ENCODE measurements at regions not wholly inside any gene's neighbourhood (a gene's known extent, or its start where the extent isn't known, plus 50 kb on each side); places are given as distances from the start of the nearest gene placed in this dataset.

- TF ChIP-seq CTCF (IDR thresholded peaks at IDR 0.05) (no peak), EZH2 (IDR thresholded peaks at IDR 0.05; ENCODE audit: borderline replicate concordance, insufficient read depth, low read depth, low read length, poor library complexity, severe bottlenecking) (no peak)
- H3K36me3 ChIP-seq (replicated peaks in 1 of 2; ENCODE audit: control extremely low read depth in 1 of 2, control insufficient read depth in 1 of 2, extremely low read depth in 1 of 2, insufficient read depth in 2 of 2, low read length in 1 of 2) = no peaks in the 10 kb centered on the region
- Mint-ChIP-seq H3K4me1 (no peaks in the 10 kb centered on the region), H3K9me3 (ENCODE audit: insufficient read depth) (no peaks in the 10 kb centered on the region), H3K27ac (no peak overlapping the region), H3K4me3 (no peak overlapping the region), H3K27me3 (no peaks in the 10 kb centered on the region)
- DNase-seq (no peak), ATAC-seq (ENCODE audit: low read depth) (no peak)
- H3K27me3 ChIP-seq (replicated peaks in 1 of 4; ENCODE audit: control extremely low read depth in 1 of 4, control insufficient read depth in 3 of 4, insufficient read depth in 4 of 4, low read length in 3 of 4) = no peaks in the 10 kb centered on the region
- ChIA-PET CTCF (no interaction called here), POLR2A (no interaction called here)
- no peak overlapping the region for H3K27ac ChIP-seq (ENCODE audit: low read length in 2 of 2)
- no CpG with 5 or more reads among the region's 1 CpG for WGBS (ENCODE audit: insufficient coverage)
- H2AFZ ChIP-seq (ENCODE audit: insufficient read depth, low read depth, low read length, poor library complexity, severe bottlenecking) = no peak overlapping the region
- H3K4me3 ChIP-seq (ENCODE audit: control extremely low read depth in 1 of 5, extremely low read depth in 1 of 5, insufficient read depth in 1 of 5, low read depth in 2 of 5, low read length in 4 of 5) = no peak overlapping the region
- H3K9me3 ChIP-seq (ENCODE audit: control extremely low read depth in 1 of 3, control insufficient read depth in 2 of 3, insufficient read depth in 1 of 3, low read length in 2 of 3) = peaks cover 0 to 1% (median 0%) of the 10 kb centered on the region in 3 donors
- H3K4me1 ChIP-seq (ENCODE audit: control insufficient read depth in 2 of 2, insufficient read depth in 2 of 2, low read length in 2 of 2) = no peaks in the 10 kb centered on the region
- H4K20me1 ChIP-seq (ENCODE audit: control insufficient read depth, insufficient read depth, low read length, poor library complexity, severe bottlenecking) = no peaks in the 10 kb centered on the region
- no peak overlapping the region for H3K9ac ChIP-seq (ENCODE audit: low read length)
- H3K79me2 ChIP-seq (ENCODE audit: control insufficient read depth, insufficient read depth, low read length) = no peaks in the 10 kb centered on the region
- no peak overlapping the region for H3K4me2 ChIP-seq (replicated peaks; ENCODE audit: low read depth, low read length, poor library complexity, severe bottlenecking)
- intact Hi-C loops (cut with micrococcal nuclease) = no loop called here
These were observed 936.8 kb downstream of the EPHA3 start for GRCh38 chr3:90044084-90044816.

GRCh38 chr3:90052425-90052950 lies 945.1 kb downstream of the EPHA3 start:
- H3K9me3 Mint-ChIP-seq (ENCODE audit: insufficient read depth) = no peaks in the 10 kb centered on the region
- DNase-seq (no peak), ATAC-seq (ENCODE audit: low read depth) (no peak)
- TF ChIP-seq CTCF (IDR thresholded peaks at IDR 0.05) = no peak
- POLR2A ChIA-PET = no interaction called here
- intact Hi-C loops (cut with micrococcal nuclease) = no loop called here
- Histone ChIP-seq H3K4me3 (ENCODE audit: control extremely low read depth in 1 of 5, extremely low read depth in 1 of 5, insufficient read depth in 1 of 5, low read depth in 2 of 5, low read length in 4 of 5) (no peak overlapping the region), H3K79me2 (ENCODE audit: control insufficient read depth, insufficient read depth, low read length) (no peaks in the 10 kb centered on the region), H3K36me3 (replicated peaks in 1 of 2; ENCODE audit: control extremely low read depth in 1 of 2, control insufficient read depth in 1 of 2, extremely low read depth in 1 of 2, insufficient read depth in 2 of 2, low read length in 1 of 2) (no peaks in the 10 kb centered on the region), H2AFZ (ENCODE audit: insufficient read depth, low read depth, low read length, poor library complexity, severe bottlenecking) (no peak overlapping the region), H3K27ac (ENCODE audit: low read length in 2 of 2) (no peak overlapping the region), H4K20me1 (ENCODE audit: control insufficient read depth, insufficient read depth, low read length, poor library complexity, severe bottlenecking) (no peaks in the 10 kb centered on the region), H3K27me3 (replicated peaks in 1 of 4; ENCODE audit: control extremely low read depth in 1 of 4, control insufficient read depth in 3 of 4, insufficient read depth in 4 of 4, low read length in 3 of 4) (no peaks in the 10 kb centered on the region), H3K4me1 (ENCODE audit: control insufficient read depth in 2 of 2, insufficient read depth in 2 of 2, low read length in 2 of 2) (no peaks in the 10 kb centered on the region), H3K4me2 (replicated peaks; ENCODE audit: low read depth, low read length, poor library complexity, severe bottlenecking) (no peak overlapping the region), H3K9ac (ENCODE audit: low read length) (no peak overlapping the region), H3K9me3 (ENCODE audit: control extremely low read depth in 1 of 3, control insufficient read depth in 2 of 3, insufficient read depth in 1 of 3, low read length in 2 of 3) (peaks cover 0 to 1% (median 0%) of the 10 kb centered on the region in 3 donors)
- H3K27ac Mint-ChIP-seq = no peak overlapping the region
- whole genome bisulfite sequencing (ENCODE audit: insufficient coverage) = 89% methylated on average over 1 of the region's 3 CpGs
- H3K27me3 Mint-ChIP-seq = no peaks in the 10 kb centered on the region
- no peak overlapping the region for H3K4me3 Mint-ChIP-seq
- no peaks in the 10 kb centered on the region for H3K4me1 Mint-ChIP-seq
- CTCF ChIA-PET = no interaction called here
